Astrocyte (in vitro differentiated cells and primary cell): ENCODE measurements at regions not wholly inside any gene's neighbourhood (a gene's known extent, or its start where the extent isn't known, plus 50 kb on each side); places are given as distances from the start of the nearest gene placed in this dataset.

Experiments used
- DNase-seq: peaks from one replicate; pipeline ENCODE4 v3.0.0-alpha.2; 2010; ENCODE audit warnings: low read depth
- FAIRE-seq: peaks from 2 replicates; lab custom pipeline; 2011; peaks lifted over from hg19 to GRCh38; lab: Jason Lieb, UNC
- H2AFZ ChIP-seq: 2 replicates; pipeline ENCODE4 v1.6.0; 2012; ENCODE audit warnings: low read depth, low read length, inconsistent platforms
- H3K27ac ChIP-seq: 2 replicates; pipeline ENCODE4 v1.5.1; 2011; ENCODE audit warnings: low read depth, low read length, inconsistent platforms
- H3K27me3 ChIP-seq: 2 replicates; pipeline ENCODE4 v1.6.0; 2011; ENCODE audit warnings: low read length, inconsistent platforms; ENCODE audit not compliant: insufficient read depth
- H3K36me3 ChIP-seq: 2 replicates; pipeline ENCODE4 v1.5.1; 2011; ENCODE audit warnings: low read length, inconsistent platforms; ENCODE audit not compliant: insufficient read depth
- H3K4me1 ChIP-seq: 2 replicates; pipeline ENCODE4 v1.5.1; 2011; ENCODE audit warnings: low read length, inconsistent platforms; ENCODE audit not compliant: insufficient read depth
- H3K4me2 ChIP-seq: 2 replicates; pipeline ENCODE4 v1.6.0; 2012; ENCODE audit warnings: low read length, inconsistent platforms
- H3K4me3 ChIP-seq: 2 replicates; pipeline ENCODE4 v1.5.1; 2011; ENCODE audit warnings: low read depth, mild to moderate bottlenecking, low read length, inconsistent platforms; ENCODE audit not compliant: insufficient read depth
- H3K79me2 ChIP-seq: 2 replicates; pipeline ENCODE4 v1.6.0; 2012; ENCODE audit warnings: mild to moderate bottlenecking, low read length, inconsistent platforms; ENCODE audit not compliant: insufficient read depth
- H3K9ac ChIP-seq: 2 replicates; pipeline ENCODE4 v1.6.0; 2012; ENCODE audit warnings: mild to moderate bottlenecking, low read length, inconsistent platforms
- H3K9me3 ChIP-seq: 2 replicates; pipeline ENCODE4 v1.5.1; 2012; ENCODE audit warnings: low read depth, mild to moderate bottlenecking, low read length, inconsistent platforms; ENCODE audit not compliant: insufficient read depth
- H4K20me1 ChIP-seq: 2 replicates; pipeline ENCODE4 v1.6.0; 2012; ENCODE audit warnings: low read length, inconsistent platforms; ENCODE audit not compliant: insufficient read depth
- H3K27ac Mint-ChIP-seq: one replicate; pipeline ENCODE4 v1.8.0; 2021; ENCODE audit warnings: mild to moderate bottlenecking, mixed read lengths; ENCODE audit not compliant: unreplicated experiment
- H3K27me3 Mint-ChIP-seq: one replicate; pipeline ENCODE4 v1.8.0; 2021; ENCODE audit warnings: low read depth, mixed read lengths; ENCODE audit not compliant: unreplicated experiment
- H3K36me3 Mint-ChIP-seq: one replicate; pipeline ENCODE4 v1.8.0; 2021; ENCODE audit warnings: low read depth, mixed read lengths; ENCODE audit not compliant: unreplicated experiment
- H3K4me1 Mint-ChIP-seq: one replicate; pipeline ENCODE4 v1.8.0; 2021; ENCODE audit warnings: low read depth, mixed read lengths; ENCODE audit not compliant: unreplicated experiment
- H3K4me3 Mint-ChIP-seq: one replicate; pipeline ENCODE4 v1.8.0; 2021; ENCODE audit warnings: mild to moderate bottlenecking, moderate library complexity, mixed read lengths; ENCODE audit not compliant: unreplicated experiment
- H3K9me3 Mint-ChIP-seq: one replicate; pipeline ENCODE4 v1.8.0; 2021; ENCODE audit warnings: mild to moderate bottlenecking, mixed read lengths; ENCODE audit not compliant: unreplicated experiment
- CTCF ChIP-seq: IDR thresholded peaks from 2 replicates; pipeline ENCODE4 v1.5.1; 2011; ENCODE audit warnings: low read depth, mild to moderate bottlenecking, inconsistent platforms, low read length, moderate library complexity; ENCODE audit not compliant: insufficient read depth
- EZH2 ChIP-seq: IDR thresholded peaks from 2 replicates; pipeline ENCODE4 v1.6.1; 2012; ENCODE audit warnings: mild to moderate bottlenecking, low read length, inconsistent platforms; ENCODE audit not compliant: insufficient read depth

- no peak overlapping the region for H3K4me2 ChIP-seq
- H3K9me3 ChIP-seq = peaks cover 3% of the 10 kb centered on the region
- H2AFZ ChIP-seq = no peak overlapping the region
- no peaks in the 10 kb centered on the region for H3K27me3 Mint-ChIP-seq
- H3K9ac ChIP-seq = no peak overlapping the region
- H4K20me1 ChIP-seq = no peaks in the 10 kb centered on the region
- no peaks in the 10 kb centered on the region for H3K4me1 Mint-ChIP-seq
- peaks cover 6% of the 10 kb centered on the region for H3K9me3 Mint-ChIP-seq
- no peaks in the 10 kb centered on the region for H3K36me3 Mint-ChIP-seq
- no peak for TF ChIP-seq CTCF
- no peak for TF ChIP-seq EZH2
- no peaks in the 10 kb centered on the region for H3K27me3 ChIP-seq
- FAIRE-seq (no peak), DNase-seq (no peak)
- no peaks in the 10 kb centered on the region for H3K4me1 ChIP-seq
- H3K4me3 ChIP-seq = no peak overlapping the region
- H3K36me3 ChIP-seq = no peaks in the 10 kb centered on the region
- H3K4me3 Mint-ChIP-seq = no peak overlapping the region
- no peaks in the 10 kb centered on the region for H3K79me2 ChIP-seq
- H3K27ac Mint-ChIP-seq = no peak overlapping the region
- no peak overlapping the region for H3K27ac ChIP-seq
Observed at GRCh38 chr7:53965716-53966115, 576.5 kb upstream of the VSTM2A start.

DNA sequence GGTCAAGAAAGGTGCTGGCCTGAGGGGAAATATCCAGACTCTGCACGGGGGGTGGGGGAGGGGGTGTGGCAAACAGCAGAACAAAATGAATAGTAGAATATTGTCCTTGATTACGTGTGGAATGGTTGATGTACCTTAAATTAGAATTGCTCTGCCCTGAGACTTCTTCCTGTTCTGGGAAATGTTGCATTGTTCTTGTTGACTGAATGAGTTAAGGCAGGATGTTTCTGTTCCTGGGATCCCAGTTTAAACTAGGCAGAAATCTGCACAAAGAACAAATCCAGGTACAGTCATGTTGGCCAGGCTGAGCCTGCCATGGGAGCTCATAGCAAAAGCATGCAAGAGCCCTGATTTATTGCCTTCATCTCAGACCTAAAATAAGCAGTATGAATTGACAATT, 558.7 kb upstream of the VSTM2A start:
- TF ChIP-seq CTCF = no peak
- TF ChIP-seq EZH2 = no peak
- Histone ChIP-seq H2AFZ (no peak overlapping the region), H3K27me3 (no peaks in the 10 kb centered on the region), H4K20me1 (no peaks in the 10 kb centered on the region), H3K36me3 (no peaks in the 10 kb centered on the region), H3K9me3 (peaks cover 3% of the 10 kb centered on the region), H3K4me2 (no peak overlapping the region), H3K4me3 (no peak overlapping the region), H3K27ac (no peak overlapping the region), H3K9ac (no peak overlapping the region), H3K79me2 (no peaks in the 10 kb centered on the region), H3K4me1 (no peaks in the 10 kb centered on the region)
- Mint-ChIP-seq H3K27ac (no peak overlapping the region), H3K9me3 (no peaks in the 10 kb centered on the region), H3K36me3 (no peaks in the 10 kb centered on the region), H3K27me3 (no peaks in the 10 kb centered on the region), H3K4me3 (no peak overlapping the region), H3K4me1 (peaks cover 8% of the 10 kb centered on the region)
- FAIRE-seq (no peak), DNase-seq (no peak)

DNA sequence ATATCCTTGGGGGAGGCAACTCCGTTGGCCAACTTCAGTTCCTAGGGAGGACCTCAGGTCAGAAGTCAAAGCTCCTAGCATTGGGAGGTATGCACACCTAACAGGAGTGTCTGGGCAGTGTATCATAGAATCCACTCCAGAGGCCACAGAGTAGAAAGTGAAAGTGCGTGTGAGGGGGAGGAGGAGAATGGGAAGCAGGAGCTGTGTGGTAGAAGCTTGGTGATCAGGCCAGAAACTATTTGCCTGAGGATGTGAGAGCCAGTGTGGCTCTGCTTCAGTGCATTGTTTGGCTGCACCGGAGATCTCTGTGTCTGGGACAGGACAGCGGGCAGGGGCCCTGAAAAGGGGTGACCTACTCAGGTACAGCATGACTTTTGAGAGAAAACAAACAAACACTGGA, 557.4 kb upstream of the VSTM2A start:
- TF ChIP-seq CTCF (no peak), EZH2 (no peak)
- Mint-ChIP-seq H3K27ac (peak overlapping the region; percentile 42), H3K4me3 (no peak overlapping the region), H3K27me3 (no peaks in the 10 kb centered on the region), H3K4me1 (peaks cover 8% of the 10 kb centered on the region), H3K9me3 (no peaks in the 10 kb centered on the region), H3K36me3 (no peaks in the 10 kb centered on the region)
- Histone ChIP-seq H3K4me2 (no peak overlapping the region), H2AFZ (no peak overlapping the region), H3K9ac (no peak overlapping the region), H3K27ac (no peak overlapping the region), H3K9me3 (peaks cover 3% of the 10 kb centered on the region), H3K27me3 (no peaks in the 10 kb centered on the region), H3K4me1 (no peaks in the 10 kb centered on the region), H3K36me3 (no peaks in the 10 kb centered on the region), H3K4me3 (no peak overlapping the region), H3K79me2 (no peaks in the 10 kb centered on the region), H4K20me1 (no peaks in the 10 kb centered on the region)
- no peak for FAIRE-seq
- DNase-seq = no peak
